Lung (tissue), 11 donors: ENCODE measurements at regions not wholly inside any gene's neighbourhood (a gene's known extent, or its start where the extent isn't known, plus 50 kb on each side); places are given as distances from the start of the nearest gene placed in this dataset.

ENCODE experiments used
- ATAC-seq: fragments of 200-7000 bp; cut with Tn5 transposase; one replicate; pipeline ENCODE4 v1.9.1; 2020; ENCODE audit warnings: moderate number of reproducible peaks; ENCODE audit not compliant: insufficient read depth, low FRiP score
- DNase-seq, 3 donors: peaks; one replicate each; pipeline ENCODE4 v3.0.0-alpha.2; 2013 to 2017
- H3K27ac ChIP-seq, 2 donors: one replicate each; pipeline ENCODE4 v1.5.1; 2013; ENCODE audit warnings: mild to moderate bottlenecking in 2 of 2, moderate library complexity in 2 of 2, control low read depth in 1 of 2, inconsistent platforms in 1 of 2, low read depth in 1 of 2, low read length in 1 of 2
- H3K27me3 ChIP-seq, 3 donors: one replicate each; pipeline ENCODE4 v1.5.1; 2013; ENCODE audit warnings: low read length in 2 of 3; ENCODE audit not compliant: control insufficient read depth in 3 of 3, insufficient read depth in 3 of 3
- H3K36me3 ChIP-seq, 4 donors: one replicate each; pipeline ENCODE4 v1.5.1; 2013; ENCODE audit warnings: low read length in 4 of 4, mild to moderate bottlenecking in 1 of 4, moderate library complexity in 1 of 4; ENCODE audit not compliant: control insufficient read depth in 4 of 4, insufficient read depth in 4 of 4
- H3K4me1 ChIP-seq, 5 donors: one replicate each; pipeline ENCODE4 v1.5.1; 2013; ENCODE audit warnings: low read length in 5 of 5, mild to moderate bottlenecking in 2 of 5, moderate library complexity in 1 of 5; ENCODE audit not compliant: control insufficient read depth in 5 of 5, insufficient read depth in 5 of 5
- H3K4me3 ChIP-seq: one replicate; pipeline ENCODE4 v1.5.1; 2013; ENCODE audit warnings: mild to moderate bottlenecking, control low read depth, moderate library complexity
- H3K9ac ChIP-seq, 2 donors: one replicate each; pipeline ENCODE4 v1.5.1; 2013; ENCODE audit warnings: low read length in 2 of 2, control low read depth in 1 of 2; ENCODE audit not compliant: insufficient read depth in 1 of 2
- H3K9me3 ChIP-seq, 4 donors: one replicate each; pipeline ENCODE4 v1.5.1; 2013; ENCODE audit warnings: low read length in 3 of 4, mild to moderate bottlenecking in 1 of 4, moderate library complexity in 1 of 4; ENCODE audit not compliant: control insufficient read depth in 4 of 4, insufficient read depth in 3 of 4
- WGBS, 2 donors: extraction: QIAGEN DNeasy Blood & Tissue Kit; methylation state at CpG; one replicate each; pipeline ENCODE4 v1.1.7; 2013; 5-methylcytosine and 5-hydroxymethylcytosine counted together
- TF ChIP-seq, protein P1 (sequence below): IDR thresholded peaks from 2 replicates; pipeline ENCODE4 v1.5.1; 2012; ENCODE audit warnings: mild to moderate bottlenecking; ENCODE audit errors: control extremely low read depth, extremely low read depth
- donor health status: control.
- donor health status: control.
- donor health status: Bipolar disorder and iron deficiency.
- donor health status: healthy.
- donor health status: DM: yes; HTN: yes; CAD: no.

DNA sequence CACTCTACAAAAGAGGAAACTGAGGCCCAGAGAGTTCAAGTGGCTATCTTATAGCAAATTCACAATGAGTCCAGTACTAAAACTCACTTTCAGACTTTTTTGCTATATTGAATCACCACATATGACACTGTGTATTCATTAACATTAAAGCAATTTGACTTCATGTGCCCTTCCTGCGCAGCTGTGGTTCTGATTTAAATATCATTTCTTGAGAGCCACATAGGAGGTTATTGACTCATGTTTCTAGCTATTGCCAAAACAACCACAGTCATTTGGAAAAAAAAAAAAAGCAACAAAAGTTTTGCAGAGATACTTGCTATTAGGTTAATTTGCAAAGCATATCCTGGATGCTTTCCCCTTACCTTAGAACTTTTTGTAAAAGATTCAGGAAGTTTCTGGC is 341.2 kb downstream of the PIK3C3 start:
- H3K9me3 ChIP-seq = no peaks in the 10 kb centered on the region
- TF ChIP-seq, protein P1, sequence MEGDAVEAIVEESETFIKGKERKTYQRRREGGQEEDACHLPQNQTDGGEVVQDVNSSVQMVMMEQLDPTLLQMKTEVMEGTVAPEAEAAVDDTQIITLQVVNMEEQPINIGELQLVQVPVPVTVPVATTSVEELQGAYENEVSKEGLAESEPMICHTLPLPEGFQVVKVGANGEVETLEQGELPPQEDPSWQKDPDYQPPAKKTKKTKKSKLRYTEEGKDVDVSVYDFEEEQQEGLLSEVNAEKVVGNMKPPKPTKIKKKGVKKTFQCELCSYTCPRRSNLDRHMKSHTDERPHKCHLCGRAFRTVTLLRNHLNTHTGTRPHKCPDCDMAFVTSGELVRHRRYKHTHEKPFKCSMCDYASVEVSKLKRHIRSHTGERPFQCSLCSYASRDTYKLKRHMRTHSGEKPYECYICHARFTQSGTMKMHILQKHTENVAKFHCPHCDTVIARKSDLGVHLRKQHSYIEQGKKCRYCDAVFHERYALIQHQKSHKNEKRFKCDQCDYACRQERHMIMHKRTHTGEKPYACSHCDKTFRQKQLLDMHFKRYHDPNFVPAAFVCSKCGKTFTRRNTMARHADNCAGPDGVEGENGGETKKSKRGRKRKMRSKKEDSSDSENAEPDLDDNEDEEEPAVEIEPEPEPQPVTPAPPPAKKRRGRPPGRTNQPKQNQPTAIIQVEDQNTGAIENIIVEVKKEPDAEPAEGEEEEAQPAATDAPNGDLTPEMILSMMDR = no peak
- no peak overlapping the region for H3K27ac ChIP-seq
- DNase-seq (no peak), ATAC-seq (no peak)
- WGBS, 2 donors = 90 to 98% methylated on average over 1 of the region's 1 CpG
- no peak overlapping the region for H3K9ac ChIP-seq
- no peaks in the 10 kb centered on the region for H3K36me3 ChIP-seq
- no peaks in the 10 kb centered on the region for H3K27me3 ChIP-seq
- H3K4me3 ChIP-seq = no peak overlapping the region
- peaks cover 0 to 4% (median 0%) of the 10 kb centered on the region in 5 donors for H3K4me1 ChIP-seq

DNA sequence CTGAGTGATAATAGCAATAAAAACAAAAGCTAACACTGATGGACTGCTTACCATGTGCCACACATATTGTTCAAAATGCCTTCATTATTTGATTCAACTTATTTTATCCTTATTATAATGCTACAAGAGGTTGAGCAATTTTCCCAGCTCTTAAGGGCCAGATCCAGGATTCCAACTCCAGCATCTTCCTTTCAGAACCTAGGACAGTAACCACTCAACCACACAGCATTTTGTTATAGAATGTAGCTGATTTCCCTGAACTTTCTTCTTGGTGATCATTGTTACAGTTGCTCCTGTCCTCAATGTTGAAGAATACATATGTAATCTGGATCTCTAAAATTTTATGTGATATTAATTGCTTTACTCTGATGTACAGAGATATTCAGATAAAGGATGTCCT is 341.7 kb downstream of the PIK3C3 start:
- H3K27ac ChIP-seq = no peak overlapping the region
- ATAC-seq (no peak), DNase-seq (peak in 1 of 3 donors; percentile 40)
- H3K4me1 ChIP-seq = peaks cover 0 to 4% (median 0%) of the 10 kb centered on the region in 5 donors
- H3K36me3 ChIP-seq = no peaks in the 10 kb centered on the region
- H3K4me3 ChIP-seq = no peak overlapping the region
- TF ChIP-seq, protein P1 = no peak
- H3K9ac ChIP-seq = no peak overlapping the region
- H3K27me3 ChIP-seq = no peaks in the 10 kb centered on the region
- H3K9me3 ChIP-seq = no peaks in the 10 kb centered on the region

DNA sequence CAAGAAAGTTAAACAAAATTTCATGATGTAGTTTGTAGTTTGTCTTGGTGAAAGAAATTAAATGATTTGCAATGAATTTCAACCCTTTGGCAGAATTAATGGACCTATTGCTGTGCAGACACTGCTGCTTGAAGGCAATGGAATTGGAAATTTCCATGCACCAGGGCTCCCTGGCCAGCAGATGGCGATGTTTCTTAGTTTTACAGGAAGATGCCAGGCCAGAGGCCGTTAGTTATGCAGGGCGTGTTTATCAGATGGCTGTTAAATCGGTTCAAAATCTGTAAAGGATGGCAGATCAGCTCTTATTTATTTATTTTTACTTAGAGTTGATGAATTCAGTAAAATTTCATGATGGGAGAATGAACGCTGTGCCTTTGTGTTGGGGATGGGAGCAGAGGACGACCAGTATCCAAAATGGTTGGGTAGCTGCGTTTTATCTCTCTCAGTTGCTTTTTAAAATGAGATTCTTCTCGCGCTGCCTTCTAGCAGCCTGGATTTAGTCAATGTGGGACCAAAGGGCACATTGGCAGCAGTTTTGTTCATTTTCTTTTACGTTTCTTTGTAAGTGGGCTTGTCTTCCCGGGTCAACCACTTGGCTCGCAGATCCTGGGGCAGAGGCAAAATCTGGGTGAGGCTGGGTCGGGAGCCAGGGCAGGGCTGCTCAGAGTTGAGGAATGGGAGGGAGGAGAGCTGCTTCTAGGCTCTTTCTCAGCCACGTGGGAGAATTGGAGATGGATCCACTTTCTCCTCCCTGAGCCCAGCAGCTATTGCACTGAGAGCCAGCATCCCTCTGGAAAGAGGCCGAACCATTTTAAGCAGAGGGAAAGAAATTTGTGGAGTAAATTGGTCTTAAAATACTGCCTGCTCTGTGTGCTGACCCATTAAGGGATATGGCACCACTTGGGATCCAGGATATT is 344.0 kb downstream of the PIK3C3 start:
- no peak overlapping the region for H3K27ac ChIP-seq
- TF ChIP-seq, protein P1 = peak; percentile 85
- H3K36me3 ChIP-seq = no peaks in the 10 kb centered on the region
- 42 to 48% methylated on average over 15 of the region's 15 CpGs for WGBS, 2 donors
- DNase-seq (peak; percentile 73 to 86 (median 77)), ATAC-seq (peak; percentile 55)
- H3K4me1 ChIP-seq = peaks cover 0 to 4% (median 0%) of the 10 kb centered on the region in 5 donors
- no peaks in the 10 kb centered on the region for H3K9me3 ChIP-seq
- H3K9ac ChIP-seq = no peak overlapping the region
- no peak overlapping the region for H3K4me3 ChIP-seq
- no peaks in the 10 kb centered on the region for H3K27me3 ChIP-seq
